Osteocyte (in vitro differentiated cells): ENCODE measurements at regions not wholly inside any gene's neighbourhood (a gene's known extent, or its start where the extent isn't known, plus 50 kb on each side); places are given as distances from the start of the nearest gene placed in this dataset.

ENCODE experiments used
- DNase-seq: peaks from one replicate; pipeline ENCODE4 v3.0.0; 2021; ENCODE audit warnings: mixed read lengths; ENCODE audit not compliant: unreplicated experiment; ENCODE audit errors: extremely low spot score
- H3K27ac Mint-ChIP-seq: one replicate; pipeline ENCODE4 v1.8.0; 2021; ENCODE audit warnings: mild to moderate bottlenecking, mixed read lengths; ENCODE audit not compliant: unreplicated experiment
- H3K27me3 Mint-ChIP-seq: one replicate; pipeline ENCODE4 v1.8.0; 2021; ENCODE audit warnings: mixed read lengths; ENCODE audit not compliant: unreplicated experiment
- H3K36me3 Mint-ChIP-seq: one replicate; pipeline ENCODE4 v1.8.0; 2021; ENCODE audit warnings: mixed read lengths; ENCODE audit not compliant: unreplicated experiment
- H3K4me1 Mint-ChIP-seq: one replicate; pipeline ENCODE4 v1.8.0; 2021; ENCODE audit warnings: mixed read lengths; ENCODE audit not compliant: unreplicated experiment
- H3K4me3 Mint-ChIP-seq: one replicate; pipeline ENCODE4 v1.8.0; 2021; ENCODE audit warnings: mild to moderate bottlenecking, moderate library complexity, mixed read lengths; ENCODE audit not compliant: unreplicated experiment
- H3K9me3 Mint-ChIP-seq: one replicate; pipeline ENCODE4 v1.8.0; 2021; ENCODE audit warnings: mixed read lengths; ENCODE audit not compliant: unreplicated experiment
- CTCF ChIP-seq: fragments of 200-600 bp; sonication (generic); IDR thresholded peaks from 2 replicates; pipeline ENCODE4 v1.5.0; 2021; ENCODE audit warnings: antibody characterized with exemption, mild to moderate bottlenecking, moderate library complexity

- Mint-ChIP-seq H3K36me3 (peaks cover 5% of the 10 kb centered on the region), H3K9me3 (peaks cover 32% of the 10 kb centered on the region), H3K4me1 (no peaks in the 10 kb centered on the region), H3K4me3 (no peak overlapping the region), H3K27me3 (no peaks in the 10 kb centered on the region), H3K27ac (no peak overlapping the region)
- no peak for TF ChIP-seq CTCF
- DNase-seq, result no peak
These were observed 121.2 kb downstream of the THBS2 start for GRCh38 chr6:169132352-169132940.

- peaks cover 22% of the 10 kb centered on the region for H3K9me3 Mint-ChIP-seq
- H3K27me3 Mint-ChIP-seq, result no peaks in the 10 kb centered on the region
- H3K4me3 Mint-ChIP-seq, result no peak overlapping the region
- peaks cover 3% of the 10 kb centered on the region for H3K36me3 Mint-ChIP-seq
- TF ChIP-seq CTCF, result no peak
- H3K27ac Mint-ChIP-seq, result no peak overlapping the region
- DNase-seq, result no peak
- H3K4me1 Mint-ChIP-seq, result no peaks in the 10 kb centered on the region
These were observed 122.3 kb downstream of the THBS2 start for GRCh38 chr6:169131390-169131789.

GRCh38 chr6:169130113-169130512 is 123.5 kb downstream of the THBS2 start:
- TF ChIP-seq CTCF, result no peak
- no peaks in the 10 kb centered on the region for H3K27me3 Mint-ChIP-seq
- H3K4me3 Mint-ChIP-seq, result no peak overlapping the region
- H3K27ac Mint-ChIP-seq, result no peak overlapping the region
- no peaks in the 10 kb centered on the region for H3K4me1 Mint-ChIP-seq
- DNase-seq, result no peak
- peaks cover 3% of the 10 kb centered on the region for H3K36me3 Mint-ChIP-seq
- peaks cover 14% of the 10 kb centered on the region for H3K9me3 Mint-ChIP-seq

GRCh38 chr6:169121013-169121412 is 132.6 kb downstream of the THBS2 start:
- Mint-ChIP-seq H3K4me1 (peaks cover 2% of the 10 kb centered on the region), H3K27ac (no peak overlapping the region), H3K4me3 (no peak overlapping the region), H3K9me3 (no peaks in the 10 kb centered on the region), H3K36me3 (no peaks in the 10 kb centered on the region), H3K27me3 (no peaks in the 10 kb centered on the region)
- no peak for DNase-seq
- no peak for TF ChIP-seq CTCF

- H3K4me3 Mint-ChIP-seq, result no peak overlapping the region
- no peak for DNase-seq
- H3K36me3 Mint-ChIP-seq, result no peaks in the 10 kb centered on the region
- no peaks in the 10 kb centered on the region for H3K9me3 Mint-ChIP-seq
- H3K27me3 Mint-ChIP-seq, result no peaks in the 10 kb centered on the region
- TF ChIP-seq CTCF, result no peak
- peaks cover 10% of the 10 kb centered on the region for H3K4me1 Mint-ChIP-seq
- no peak overlapping the region for H3K27ac Mint-ChIP-seq
These were observed 134.0 kb downstream of the THBS2 start for GRCh38 chr6:169119669-169120068.
